ENCODE measurements at regions not wholly inside any gene's neighbourhood (a gene's known extent, or its start where the extent isn't known, plus 50 kb on each side); places are given as distances from the start of the nearest gene placed in this dataset.
"Not testable (repeated sequence)": the region's sequence is repeated elsewhere in the genome, so short reads cannot be mapped to it uniquely, and the experiment has no call there.

GRCh38 chr4:28444886-28445496 lies 1584.3 kb downstream of the STIM2 start:
- DNase-seq, result no peak

GRCh38 chr4:28449085-28449484 lies 1588.4 kb downstream of the STIM2 start:
- no peak for DNase-seq

- DNase-seq, result no peak
Observed at GRCh38 chr4:28451346-28451745, 1590.7 kb downstream of the STIM2 start.

- no peak for DNase-seq
Observed at GRCh38 chr4:28462766-28463700, 1602.4 kb downstream of the STIM2 start.

- no peak for DNase-seq
Observed at GRCh38 chr4:28464823-28465222, 1604.2 kb downstream of the STIM2 start.

- DNase-seq, result not testable (repeated sequence)
Observed at GRCh38 chr4:28466886-28467285, 1606.2 kb downstream of the STIM2 start.

- no peak for DNase-seq
Observed at GRCh38 chr4:28469387-28469786, 1608.7 kb downstream of the STIM2 start.

GRCh38 chr4:28469886-28470285 lies 1609.2 kb downstream of the STIM2 start:
- DNase-seq, result no peak

GRCh38 chr4:28475381-28475780 lies 1614.7 kb downstream of the STIM2 start:
- DNase-seq, result no peak

GRCh38 chr4:28479666-28480065 lies 1619.0 kb downstream of the STIM2 start:
- no peak for DNase-seq

- DNase-seq, result no peak
Observed at GRCh38 chr4:28481565-28481964, 1620.9 kb downstream of the STIM2 start.

- DNase-seq, result no peak
Observed at GRCh38 chr4:28482580-28483270, 1622.1 kb downstream of the STIM2 start.

GRCh38 chr4:28488021-28488420 lies 1627.4 kb downstream of the STIM2 start:
- no peak for DNase-seq

- DNase-seq, result no peak
Observed at GRCh38 chr4:28490669-28491068, 1630.0 kb downstream of the STIM2 start.

- no peak for DNase-seq
Observed at GRCh38 chr4:28505064-28505463, 1644.4 kb downstream of the STIM2 start.

GRCh38 chr4:28508636-28509035 lies 1648.0 kb downstream of the STIM2 start:
- DNase-seq, result no peak

GRCh38 chr4:28514766-28515165 lies 1654.1 kb downstream of the STIM2 start:
- DNase-seq, result not testable (repeated sequence)

- DNase-seq, result no peak
Observed at GRCh38 chr4:28518561-28519165, 1658.0 kb downstream of the STIM2 start.

GRCh38 chr4:28523681-28524190 lies 1663.1 kb downstream of the STIM2 start:
- no peak for DNase-seq

GRCh38 chr4:28536124-28536523 lies 1675.5 kb downstream of the STIM2 start:
- DNase-seq, result no peak

GRCh38 chr4:28545986-28546385 lies 1685.3 kb downstream of the STIM2 start:
- DNase-seq, result no peak

GRCh38 chr4:28548136-28548535 lies 1687.5 kb downstream of the STIM2 start:
- DNase-seq, result no peak

- DNase-seq, result no peak
Observed at GRCh38 chr4:28548594-28548993, 1688.0 kb downstream of the STIM2 start.
